ENCODE measurements at regions not wholly inside any gene's neighbourhood (a gene's known extent, or its start where the extent isn't known, plus 50 kb on each side); places are given as distances from the start of the nearest gene placed in this dataset.

GRCh38 chr1:82449506-82450057 lies 648.8 kb downstream of the ADGRL2 start:
- TF ChIP-seq POLR2A (IDR thresholded peaks at IDR 0.05; ENCODE audit: low read depth) (no peak), CTCF (IDR thresholded peaks at IDR 0.05) (no peak), POLR2AphosphoS5 (IDR thresholded peaks at IDR 0.05) (no peak)
